Bronchial epithelial cell (primary cell): ENCODE measurements at regions not wholly inside any gene's neighbourhood (a gene's known extent, or its start where the extent isn't known, plus 50 kb on each side); places are given as distances from the start of the nearest gene placed in this dataset.

Source experiments
- DNase-seq: peaks from one replicate; pipeline ENCODE4 v3.0.0-alpha.2; 2010; ENCODE audit warnings: low read depth
- FAIRE-seq: peaks from 2 replicates; lab custom pipeline; 2011; peaks lifted over from hg19 to GRCh38; lab: Jason Lieb, UNC
- H3K27me3 ChIP-seq: 2 replicates; pipeline ENCODE4 v1.5.1; 2011; ENCODE audit warnings: low read length; ENCODE audit not compliant: control insufficient read depth, insufficient read depth
- H3K36me3 ChIP-seq: 2 replicates; pipeline ENCODE4 v1.5.1; 2011; ENCODE audit warnings: low read length; ENCODE audit not compliant: control insufficient read depth, insufficient read depth
- H3K4me3 ChIP-seq: 2 replicates; pipeline ENCODE4 v1.5.1; 2011; ENCODE audit warnings: mild to moderate bottlenecking, low read depth, low read length, control low read depth
- TF ChIP-seq, protein P1 (sequence below): IDR thresholded peaks from 2 replicates; pipeline ENCODE4 v1.5.1; 2011; ENCODE audit warnings: mild to moderate bottlenecking, moderate library complexity, low read length, control low read depth, inconsistent platforms; ENCODE audit not compliant: insufficient read depth, severe bottlenecking

DNA sequence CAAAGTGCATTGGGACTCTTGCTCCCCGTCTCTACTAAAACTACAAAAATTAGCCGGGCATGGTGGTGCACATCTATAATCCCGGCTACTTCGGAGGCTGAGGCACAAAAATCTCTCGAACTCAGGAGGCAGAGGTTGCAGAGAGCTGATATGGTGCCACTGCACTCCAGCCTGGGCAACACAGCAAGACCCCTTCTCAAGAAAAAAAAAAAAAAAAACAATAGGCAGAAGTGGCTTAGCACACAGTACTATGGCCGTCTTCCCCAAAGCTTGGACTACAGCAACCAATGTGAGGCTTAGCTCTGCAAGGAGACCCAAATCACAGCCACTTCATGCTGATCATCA, 162.8 kb upstream of the PRDX4 start:
- no peak overlapping the region for H3K4me3 ChIP-seq
- DNase-seq, result no peak
- TF ChIP-seq, protein P1, sequence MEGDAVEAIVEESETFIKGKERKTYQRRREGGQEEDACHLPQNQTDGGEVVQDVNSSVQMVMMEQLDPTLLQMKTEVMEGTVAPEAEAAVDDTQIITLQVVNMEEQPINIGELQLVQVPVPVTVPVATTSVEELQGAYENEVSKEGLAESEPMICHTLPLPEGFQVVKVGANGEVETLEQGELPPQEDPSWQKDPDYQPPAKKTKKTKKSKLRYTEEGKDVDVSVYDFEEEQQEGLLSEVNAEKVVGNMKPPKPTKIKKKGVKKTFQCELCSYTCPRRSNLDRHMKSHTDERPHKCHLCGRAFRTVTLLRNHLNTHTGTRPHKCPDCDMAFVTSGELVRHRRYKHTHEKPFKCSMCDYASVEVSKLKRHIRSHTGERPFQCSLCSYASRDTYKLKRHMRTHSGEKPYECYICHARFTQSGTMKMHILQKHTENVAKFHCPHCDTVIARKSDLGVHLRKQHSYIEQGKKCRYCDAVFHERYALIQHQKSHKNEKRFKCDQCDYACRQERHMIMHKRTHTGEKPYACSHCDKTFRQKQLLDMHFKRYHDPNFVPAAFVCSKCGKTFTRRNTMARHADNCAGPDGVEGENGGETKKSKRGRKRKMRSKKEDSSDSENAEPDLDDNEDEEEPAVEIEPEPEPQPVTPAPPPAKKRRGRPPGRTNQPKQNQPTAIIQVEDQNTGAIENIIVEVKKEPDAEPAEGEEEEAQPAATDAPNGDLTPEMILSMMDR, result no peak
- H3K27me3 ChIP-seq, result no peaks in the 10 kb centered on the region
- H3K36me3 ChIP-seq, result no peaks in the 10 kb centered on the region
- FAIRE-seq, result no peak

DNA sequence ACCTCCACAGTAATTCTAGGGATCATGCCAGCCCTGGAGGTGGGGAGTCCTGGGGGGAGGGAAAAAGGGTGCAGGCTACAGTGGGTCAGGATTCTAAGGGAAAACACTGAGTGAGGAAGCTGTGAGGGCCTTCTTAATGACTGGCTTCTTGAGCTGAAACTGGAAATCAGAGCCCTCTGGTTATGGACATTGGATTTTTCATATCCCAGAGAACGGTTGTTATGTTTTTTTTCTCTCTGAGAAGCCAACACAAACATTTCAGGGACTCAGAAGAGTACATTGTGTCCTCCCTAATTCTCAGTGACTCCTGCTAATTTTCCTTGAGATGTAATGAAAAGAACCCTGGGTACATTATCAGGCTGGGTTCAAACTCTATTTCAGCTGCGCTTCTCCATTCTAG, 162.4 kb upstream of the PRDX4 start:
- TF ChIP-seq, protein P1, result no peak
- no peak for FAIRE-seq
- H3K4me3 ChIP-seq, result no peak overlapping the region
- DNase-seq, result no peak
- H3K27me3 ChIP-seq, result no peaks in the 10 kb centered on the region
- H3K36me3 ChIP-seq, result no peaks in the 10 kb centered on the region

DNA sequence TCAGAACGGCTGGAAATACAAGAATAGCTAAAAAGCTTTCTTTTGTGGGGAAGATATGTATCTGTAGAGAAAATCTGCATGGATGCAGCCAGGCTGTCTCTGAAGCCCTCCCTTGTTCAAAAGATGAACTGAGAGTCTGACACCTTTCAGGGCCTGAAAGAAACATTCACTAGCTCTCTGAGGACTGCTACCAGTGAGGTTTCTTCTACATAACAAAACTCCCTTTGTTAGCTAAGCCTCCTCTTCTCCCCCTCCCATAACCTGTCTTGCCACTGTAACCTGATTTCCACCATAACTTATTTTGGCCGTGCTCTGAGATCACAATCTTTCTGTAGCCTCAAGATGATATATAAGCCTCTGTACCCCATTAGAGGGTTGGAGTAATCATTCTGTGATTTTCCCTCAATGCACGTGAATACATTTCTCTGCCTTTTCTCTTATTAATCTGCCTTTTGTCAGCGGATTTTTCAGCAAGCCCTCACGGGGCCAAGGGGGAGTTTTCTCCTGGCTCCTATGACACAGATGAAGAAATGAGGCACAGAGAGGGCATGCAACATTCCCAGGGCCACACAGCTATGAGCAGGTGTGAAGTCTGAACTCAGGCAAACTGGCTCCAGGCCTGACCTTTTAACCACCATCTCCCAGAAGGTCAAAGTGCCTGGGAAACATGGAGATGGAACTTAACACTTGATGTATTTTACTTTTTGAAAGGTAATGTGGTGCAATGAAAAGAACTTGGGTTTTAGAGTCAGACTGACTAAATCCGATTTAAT, 161.6 kb upstream of the PRDX4 start:
- no peak for DNase-seq
- Histone ChIP-seq H3K4me3 (no peak overlapping the region), H3K36me3 (no peaks in the 10 kb centered on the region), H3K27me3 (no peaks in the 10 kb centered on the region)
- FAIRE-seq, result peak; percentile 83
- TF ChIP-seq, protein P1, result no peak

DNA sequence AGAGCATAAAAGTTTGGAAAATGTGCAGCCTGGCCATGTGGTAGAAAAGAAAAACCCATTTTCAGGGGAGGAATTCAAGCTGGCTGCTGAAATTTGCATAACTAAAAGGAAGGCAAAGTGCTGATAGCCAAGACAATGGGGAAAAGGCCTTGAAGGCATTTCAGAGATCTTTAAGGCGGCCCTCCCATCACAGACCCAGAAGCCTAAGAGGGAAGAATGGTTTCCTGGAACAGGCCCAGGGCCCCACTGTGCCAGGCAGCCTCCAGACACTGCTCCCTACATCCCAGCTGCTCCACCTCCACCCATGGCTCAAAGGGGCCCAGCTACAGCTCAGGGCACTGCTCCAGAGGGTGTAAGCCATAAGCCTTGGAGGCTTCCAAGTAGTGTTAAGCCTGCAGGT, 158.0 kb upstream of the PRDX4 start:
- DNase-seq (no peak), FAIRE-seq (no peak)
- Histone ChIP-seq H3K4me3 (no peak overlapping the region), H3K27me3 (no peaks in the 10 kb centered on the region), H3K36me3 (no peaks in the 10 kb centered on the region)
- TF ChIP-seq, protein P1, result no peak

DNA sequence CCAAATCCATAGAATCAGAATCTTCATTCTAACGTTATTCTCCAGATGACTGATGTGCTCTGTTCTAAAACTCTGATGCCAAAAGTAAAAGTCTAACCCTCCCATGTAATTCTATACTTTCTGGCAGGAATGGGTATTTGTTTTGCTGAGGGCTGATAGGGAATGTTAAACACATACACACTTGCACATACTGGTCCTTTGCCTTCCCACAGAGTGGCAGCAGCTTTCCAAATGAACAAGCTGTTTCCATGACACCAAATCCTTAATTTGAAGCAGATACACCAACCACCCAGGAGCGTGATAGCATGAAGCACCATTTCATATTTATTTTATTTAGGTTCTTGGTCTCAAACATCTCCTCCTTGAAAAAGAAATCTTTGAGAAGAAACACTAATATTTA, 155.5 kb upstream of the PRDX4 start:
- no peak for FAIRE-seq
- TF ChIP-seq, protein P1, result no peak

DNA sequence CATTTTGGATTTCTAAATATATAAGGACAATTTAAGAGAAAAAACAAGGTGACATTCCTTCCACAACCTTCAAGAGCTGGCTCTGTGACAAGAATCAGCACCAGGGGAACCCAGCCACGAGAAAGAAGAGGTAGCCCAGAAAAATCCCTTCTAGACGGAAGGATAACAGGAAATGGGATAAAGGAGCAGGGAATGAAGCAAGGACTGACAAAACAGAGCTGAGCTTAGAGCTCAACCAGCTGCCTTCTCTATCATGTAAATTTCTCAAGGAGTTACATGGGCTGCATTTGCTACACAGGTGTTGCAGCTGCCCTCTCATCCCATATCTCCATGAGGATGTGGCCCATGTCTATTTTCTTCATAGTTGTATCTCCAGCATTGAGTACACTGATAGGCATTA, 154.2 kb upstream of the PRDX4 start:
- no peak for DNase-seq
- H3K27me3 ChIP-seq, result no peaks in the 10 kb centered on the region
- no peak for FAIRE-seq
- no peak overlapping the region for H3K4me3 ChIP-seq
- TF ChIP-seq, protein P1, result no peak
- no peaks in the 10 kb centered on the region for H3K36me3 ChIP-seq

More for the DNA sequence above, 155.5 kb upstream of the PRDX4 start:
- H3K4me3 ChIP-seq, result no peak overlapping the region
- no peaks in the 10 kb centered on the region for H3K27me3 ChIP-seq
- DNase-seq, result no peak
- H3K36me3 ChIP-seq, result no peaks in the 10 kb centered on the region
